ENCODE measurements at regions not wholly inside any gene's neighbourhood (a gene's known extent, or its start where the extent isn't known, plus 50 kb on each side); places are given as distances from the start of the nearest gene placed in this dataset.

DNA sequence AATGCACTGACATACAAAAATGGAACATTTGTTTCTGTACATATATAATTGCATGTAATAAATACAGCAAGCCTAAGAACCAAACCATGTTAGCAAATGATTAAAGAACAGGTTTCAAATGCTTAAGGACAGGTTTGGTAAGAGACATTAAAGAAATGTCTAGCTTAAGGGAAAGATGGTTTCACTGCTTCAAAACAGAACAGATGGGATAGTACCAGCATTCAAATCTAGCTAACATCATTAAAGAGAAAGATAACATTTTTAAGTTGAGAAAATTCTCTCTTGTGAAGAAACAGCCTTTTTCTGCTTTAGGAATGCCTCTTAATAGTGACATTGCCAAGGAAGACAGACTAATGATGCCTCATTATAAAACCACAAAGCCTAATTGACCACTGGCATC lies 52.5 kb upstream of the DOCK9 start:
- Histone ChIP-seq H3K27me3 (ENCODE audit: control insufficient read depth, insufficient read depth, low read length) (no peaks in the 10 kb centered on the region; the same call in 1 of the 2 replicates), H3K4ac (ENCODE audit: low read depth, low read length) (no peak overlapping the region), H4K8ac (ENCODE audit: low read depth in 2 of 2, low read length in 2 of 2) (no peak overlapping the region), H2AFZ (replicated peaks; ENCODE audit: low read length, poor library complexity) (no peak overlapping the region), H4K5ac (ENCODE audit: low read depth, low read length) (no peak overlapping the region), H4K91ac (ENCODE audit: insufficient read depth, low read depth, low read length) (no peak overlapping the region), H3K79me1 (ENCODE audit: low read depth in 1 of 2, low read length in 2 of 2) (peaks cover 0 to 7% of the 10 kb centered on the region in 2 experiments; a peak in 2 of 4 replicates), H3K4me3 (ENCODE audit: insufficient read depth, low read depth, low read length) (no peak overlapping the region), H3K56ac (ENCODE audit: extremely low read depth, insufficient read depth, low read length) (no peak overlapping the region), H3K4me1 (ENCODE audit: control insufficient read depth, insufficient read depth, low read length) (no peaks in the 10 kb centered on the region), H2BK5ac (ENCODE audit: low read depth, low read length, poor library complexity, severe bottlenecking) (no peak overlapping the region), H3K27ac (ENCODE audit: insufficient read depth, low read length) (no peak overlapping the region), H2BK120ac (ENCODE audit: low read depth, low read length) (no peak overlapping the region), H3K9me3 (ENCODE audit: control insufficient read depth, insufficient read depth, low read length) (peaks cover 3% of the 10 kb centered on the region), H2AK9ac (replicated peaks; ENCODE audit: low read depth, low read length, poor library complexity) (no peak overlapping the region), H4K20me1 (ENCODE audit: insufficient read depth, low read length) (no peaks in the 10 kb centered on the region; the same call in 1 of the 2 replicates), H3K4me2 (ENCODE audit: low read depth, low read length) (no peak overlapping the region), H3K9ac (ENCODE audit: low read depth, low read length) (no peak overlapping the region), H2BK15ac (ENCODE audit: low read depth, low read length) (no peak overlapping the region), H3K23ac (ENCODE audit: low read depth, low read length) (no peak overlapping the region), H3K18ac (ENCODE audit: low read depth, low read length) (no peak overlapping the region), H2AK5ac (ENCODE audit: low read depth, low read length) (no peak overlapping the region), H2BK20ac (ENCODE audit: low read depth, low read length) (no peak overlapping the region), H3K36me3 (ENCODE audit: control insufficient read depth, insufficient read depth, low read length) (no peaks in the 10 kb centered on the region), H3K14ac (replicated peaks; ENCODE audit: low read depth, low read length) (no peak overlapping the region), H3K9me1 (ENCODE audit: insufficient read depth, low read length) (no peaks in the 10 kb centered on the region)
- ATAC-seq (ENCODE audit: low read depth) (no peak), DNase-seq (no peak)
- ChIA-PET POLR2A (ENCODE audit: unreplicated experiment) (no interaction called here), CTCF (interaction anchor here (1.1 kb wide), 1 partner anchor 187 kb away, joined by 3 read pairs; no protein-coding TSS in a partner anchor)
- TF ChIP-seq, protein P1, sequence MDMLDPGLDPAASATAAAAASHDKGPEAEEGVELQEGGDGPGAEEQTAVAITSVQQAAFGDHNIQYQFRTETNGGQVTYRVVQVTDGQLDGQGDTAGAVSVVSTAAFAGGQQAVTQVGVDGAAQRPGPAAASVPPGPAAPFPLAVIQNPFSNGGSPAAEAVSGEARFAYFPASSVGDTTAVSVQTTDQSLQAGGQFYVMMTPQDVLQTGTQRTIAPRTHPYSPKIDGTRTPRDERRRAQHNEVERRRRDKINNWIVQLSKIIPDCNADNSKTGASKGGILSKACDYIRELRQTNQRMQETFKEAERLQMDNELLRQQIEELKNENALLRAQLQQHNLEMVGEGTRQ (IDR thresholded peaks at IDR 0.05; ENCODE audit: low read depth, low read length), result no peak
- no peak for TF ChIP-seq FOS (IDR thresholded peaks at IDR 0.05; ENCODE audit: low read depth, low read length)
- TF ChIP-seq RAD21 (IDR thresholded peaks at IDR 0.05; ENCODE audit: low read length), result no peak
- TF ChIP-seq NFE2L2 (IDR thresholded peaks at IDR 0.05; ENCODE audit: low read depth, low read length), result no peak
- TF ChIP-seq BHLHE40 (IDR thresholded peaks at IDR 0.05; ENCODE audit: low read depth, low read length), result no peak
- TF ChIP-seq MAFK (IDR thresholded peaks at IDR 0.05; ENCODE audit: low read depth, low read length), result no peak
- no peak for TF ChIP-seq CTCF (conservative IDR thresholded peaks at IDR 0.05; ENCODE audit: low read depth, low read length)
- no peak for TF ChIP-seq RFX5 (IDR thresholded peaks at IDR 0.05; ENCODE audit: low read depth, low read length)
- TF ChIP-seq MAZ (IDR thresholded peaks at IDR 0.05; ENCODE audit: borderline replicate concordance, low read depth, low read length), result no peak
- no peak for TF ChIP-seq CEBPB (IDR thresholded peaks at IDR 0.05; ENCODE audit: low read depth, low read length)
- no peak for TF ChIP-seq SMC3 (IDR thresholded peaks at IDR 0.05; ENCODE audit: low read depth, low read length)
- TF ChIP-seq MXI1 (IDR thresholded peaks at IDR 0.05; ENCODE audit: borderline replicate concordance, low read depth, low read length), result no peak
- no TSS peak for BruUV-seq (replicated peaks)
- intact Hi-C loops (cut with micrococcal nuclease), result no loop called here
- in situ Hi-C loops (cut with MboI; ENCODE audit: low sequenced_read_pairs), result loop anchor here (25.0 kb wide), 1 partner anchor 593 kb away; no protein-coding TSS in a partner anchor
- dilution Hi-C loops (cut with HindIII; ENCODE audit: low sequenced_read_pairs, unreplicated experiment), result no loop called here
